PC-3 (cell line): ENCODE measurements at regions not wholly inside any gene's neighbourhood (a gene's known extent, or its start where the extent isn't known, plus 50 kb on each side); places are given as distances from the start of the nearest gene placed in this dataset.

Experiments
- EZH2 ChIP-seq: fragments of 300-600 bp; sonication (generic); IDR thresholded peaks from one replicate; pipeline ENCODE4 v1.6.1; 2017; ENCODE audit warnings: antibody characterized with exemption, mild to moderate bottlenecking, low read length; ENCODE audit not compliant: unreplicated experiment
- EZH2phosphoT487 ChIP-seq: fragments of 300-600 bp; sonication (generic); IDR thresholded peaks from 2 replicates; pipeline ENCODE4 v1.6.1; 2018; ENCODE audit warnings: mild to moderate bottlenecking, antibody characterized with exemption, low read length, borderline replicate concordance
- TF ChIP-seq, protein P1 (sequence below): fragments of 300-600 bp; sonication (generic); conservative IDR thresholded peaks from 2 replicates; pipeline ENCODE4 v1.5.1; 2017; ENCODE audit warnings: antibody characterized with exemption, low read depth, mild to moderate bottlenecking, low read length

DNA sequence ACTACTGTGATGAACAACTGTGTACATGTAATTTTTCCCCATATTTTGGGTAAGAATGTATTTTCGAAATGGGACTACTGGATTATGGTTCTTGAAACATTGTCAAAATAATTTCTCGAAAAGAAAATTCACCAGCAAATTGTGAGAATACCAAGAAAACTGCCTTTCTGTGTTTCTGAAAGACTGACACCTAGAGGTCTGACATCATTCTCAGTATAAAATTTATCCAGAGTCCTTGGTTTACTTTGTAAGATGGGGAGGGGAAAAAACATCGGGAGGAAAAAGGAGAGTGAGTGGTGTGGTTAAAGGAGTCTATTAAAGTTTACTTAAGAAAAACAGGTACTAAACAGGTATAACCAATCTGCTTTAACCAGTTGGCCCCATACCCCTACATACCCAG lies 149.2 kb downstream of the CEP120 start:
- TF ChIP-seq, protein P1, sequence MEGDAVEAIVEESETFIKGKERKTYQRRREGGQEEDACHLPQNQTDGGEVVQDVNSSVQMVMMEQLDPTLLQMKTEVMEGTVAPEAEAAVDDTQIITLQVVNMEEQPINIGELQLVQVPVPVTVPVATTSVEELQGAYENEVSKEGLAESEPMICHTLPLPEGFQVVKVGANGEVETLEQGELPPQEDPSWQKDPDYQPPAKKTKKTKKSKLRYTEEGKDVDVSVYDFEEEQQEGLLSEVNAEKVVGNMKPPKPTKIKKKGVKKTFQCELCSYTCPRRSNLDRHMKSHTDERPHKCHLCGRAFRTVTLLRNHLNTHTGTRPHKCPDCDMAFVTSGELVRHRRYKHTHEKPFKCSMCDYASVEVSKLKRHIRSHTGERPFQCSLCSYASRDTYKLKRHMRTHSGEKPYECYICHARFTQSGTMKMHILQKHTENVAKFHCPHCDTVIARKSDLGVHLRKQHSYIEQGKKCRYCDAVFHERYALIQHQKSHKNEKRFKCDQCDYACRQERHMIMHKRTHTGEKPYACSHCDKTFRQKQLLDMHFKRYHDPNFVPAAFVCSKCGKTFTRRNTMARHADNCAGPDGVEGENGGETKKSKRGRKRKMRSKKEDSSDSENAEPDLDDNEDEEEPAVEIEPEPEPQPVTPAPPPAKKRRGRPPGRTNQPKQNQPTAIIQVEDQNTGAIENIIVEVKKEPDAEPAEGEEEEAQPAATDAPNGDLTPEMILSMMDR = peak; percentile 45
- no peak for TF ChIP-seq EZH2
- TF ChIP-seq EZH2phosphoT487 = no peak
